ENCODE measurements at regions not wholly inside any gene's neighbourhood (a gene's known extent, or its start where the extent isn't known, plus 50 kb on each side); places are given as distances from the start of the nearest gene placed in this dataset.
"Not testable (repeated sequence)": the region's sequence is repeated elsewhere in the genome, so short reads cannot be mapped to it uniquely, and the experiment has no call there.

- DNase-seq (ENCODE audit: low spot score), result no peak
These were observed 76.9 kb upstream of the SFSWAP start for GRCh38 chr12:131634037-131634436.

GRCh38 chr12:131635012-131635411, 75.9 kb upstream of the SFSWAP start:
- not testable (repeated sequence) for DNase-seq (ENCODE audit: low spot score)

GRCh38 chr12:131635491-131636122, 75.3 kb upstream of the SFSWAP start:
- DNase-seq (ENCODE audit: low spot score), result no peak

- DNase-seq (ENCODE audit: low spot score), result no peak
These were observed 74.6 kb upstream of the SFSWAP start for GRCh38 chr12:131636266-131636665.

- no peak for DNase-seq (ENCODE audit: low spot score)
These were observed 73.7 kb upstream of the SFSWAP start for GRCh38 chr12:131636940-131637750.

- no peak for DNase-seq (ENCODE audit: low spot score)
These were observed 72.9 kb upstream of the SFSWAP start for GRCh38 chr12:131637986-131638385.

GRCh38 chr12:131639270-131639940, 71.5 kb upstream of the SFSWAP start:
- DNase-seq (ENCODE audit: low spot score), result no peak

GRCh38 chr12:131640525-131640924, 70.4 kb upstream of the SFSWAP start:
- no peak for DNase-seq (ENCODE audit: low spot score)

- no peak for DNase-seq (ENCODE audit: low spot score)
These were observed 69.6 kb upstream of the SFSWAP start for GRCh38 chr12:131641315-131641714.

- DNase-seq (ENCODE audit: low spot score), result no peak
These were observed 68.8 kb upstream of the SFSWAP start for GRCh38 chr12:131642101-131642540.

- no peak for DNase-seq (ENCODE audit: low spot score)
These were observed 68.1 kb upstream of the SFSWAP start for GRCh38 chr12:131642771-131643170.

- no peak for DNase-seq (ENCODE audit: low spot score)
These were observed 67.0 kb upstream of the SFSWAP start for GRCh38 chr12:131643631-131644452.

- DNase-seq (ENCODE audit: low spot score), result no peak
These were observed 66.4 kb upstream of the SFSWAP start for GRCh38 chr12:131644481-131644880.

GRCh38 chr12:131644917-131645316, 66.0 kb upstream of the SFSWAP start:
- DNase-seq (ENCODE audit: low spot score), result not testable (repeated sequence)

- DNase-seq (ENCODE audit: low spot score), result not testable (repeated sequence)
These were observed 65.3 kb upstream of the SFSWAP start for GRCh38 chr12:131645557-131645956.

GRCh38 chr12:131646444-131646843, 64.4 kb upstream of the SFSWAP start:
- DNase-seq (ENCODE audit: low spot score), result not testable (repeated sequence)

GRCh38 chr12:131647667-131648066, 63.2 kb upstream of the SFSWAP start:
- DNase-seq (ENCODE audit: low spot score), result no peak

GRCh38 chr12:131655469-131656174, 55.3 kb upstream of the SFSWAP start:
- not testable (repeated sequence) for DNase-seq (ENCODE audit: low spot score)

GRCh38 chr12:131656796-131657195, 54.1 kb upstream of the SFSWAP start:
- not testable (repeated sequence) for DNase-seq (ENCODE audit: low spot score)

GRCh38 chr12:131658605-131659004, 52.3 kb upstream of the SFSWAP start:
- DNase-seq (ENCODE audit: low spot score), result not testable (repeated sequence)

GRCh38 chr12:131659484-131659883, 51.4 kb upstream of the SFSWAP start:
- not testable (repeated sequence) for DNase-seq (ENCODE audit: low spot score)
